Limb (tissue), 2 donors: ENCODE measurements at regions not wholly inside any gene's neighbourhood (a gene's known extent, or its start where the extent isn't known, plus 50 kb on each side); places are given as distances from the start of the nearest gene placed in this dataset.

Experiments used
- DNase-seq, 2 donors: peaks; one replicate each; pipeline ENCODE4 v3.0.0-alpha.2; 2016; ENCODE audit errors: extremely low spot score in 2 of 2

GRCh38 chr12:27382924-27383323 is 50.3 kb downstream of the BMAL2 start:
- DNase-seq, result no peak

DNA sequence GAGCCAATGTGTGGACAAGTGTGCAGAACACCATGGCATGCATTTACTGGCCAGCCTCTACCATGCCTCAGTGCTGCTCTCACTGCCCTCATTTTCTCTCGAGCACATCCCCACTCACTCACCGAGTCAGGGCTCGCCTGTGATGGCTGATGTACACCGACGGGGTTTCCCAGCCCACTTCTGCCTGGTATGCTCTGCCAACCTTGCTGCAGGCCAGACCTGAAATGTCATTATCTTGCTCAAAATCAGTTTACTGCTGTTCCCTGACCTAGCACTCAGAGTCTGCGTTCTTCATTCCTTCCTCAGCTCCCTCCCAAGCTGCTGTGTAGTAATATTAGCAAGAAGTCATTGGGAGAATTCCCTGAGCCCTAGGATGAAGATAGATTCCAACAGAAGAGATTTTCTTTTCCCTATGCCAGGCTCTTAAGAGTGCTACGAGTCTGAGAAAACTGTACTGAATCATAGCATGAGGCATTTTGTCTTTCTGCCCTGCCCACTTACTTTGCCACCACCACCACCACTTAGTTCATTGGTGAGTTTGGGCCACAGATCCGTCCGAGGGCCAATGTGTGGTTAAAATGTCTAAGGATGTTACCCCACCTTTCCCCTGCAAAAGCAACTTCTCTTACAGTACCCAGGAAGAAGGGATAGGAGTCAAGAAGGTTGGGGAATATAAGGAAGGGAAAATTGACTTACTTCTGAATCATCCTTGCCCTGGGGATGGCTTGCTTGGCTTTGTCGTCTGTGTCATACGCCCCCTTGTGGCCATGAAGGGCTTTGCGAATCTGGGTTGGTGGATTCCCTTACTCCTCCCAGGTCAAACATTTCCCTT is 51.0 kb downstream of the BMAL2 start:
- peak; percentile 7 to 53 for DNase-seq

DNA sequence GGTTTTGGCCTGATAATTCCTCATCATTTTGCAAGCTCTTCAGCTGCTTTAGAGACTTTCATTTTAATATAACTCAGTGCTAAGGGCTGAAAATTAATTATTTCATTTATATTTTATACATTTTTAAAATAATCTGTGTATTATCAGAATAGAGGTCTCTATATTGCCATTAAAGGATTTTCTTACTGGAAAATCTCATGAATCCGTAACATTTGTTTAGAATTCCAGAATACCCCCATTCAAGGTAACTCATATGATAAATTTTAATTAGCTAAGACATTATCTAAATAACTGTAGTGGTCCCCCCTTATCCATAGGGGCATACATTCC is 51.6 kb downstream of the BMAL2 start:
- DNase-seq, result no peak

DNA sequence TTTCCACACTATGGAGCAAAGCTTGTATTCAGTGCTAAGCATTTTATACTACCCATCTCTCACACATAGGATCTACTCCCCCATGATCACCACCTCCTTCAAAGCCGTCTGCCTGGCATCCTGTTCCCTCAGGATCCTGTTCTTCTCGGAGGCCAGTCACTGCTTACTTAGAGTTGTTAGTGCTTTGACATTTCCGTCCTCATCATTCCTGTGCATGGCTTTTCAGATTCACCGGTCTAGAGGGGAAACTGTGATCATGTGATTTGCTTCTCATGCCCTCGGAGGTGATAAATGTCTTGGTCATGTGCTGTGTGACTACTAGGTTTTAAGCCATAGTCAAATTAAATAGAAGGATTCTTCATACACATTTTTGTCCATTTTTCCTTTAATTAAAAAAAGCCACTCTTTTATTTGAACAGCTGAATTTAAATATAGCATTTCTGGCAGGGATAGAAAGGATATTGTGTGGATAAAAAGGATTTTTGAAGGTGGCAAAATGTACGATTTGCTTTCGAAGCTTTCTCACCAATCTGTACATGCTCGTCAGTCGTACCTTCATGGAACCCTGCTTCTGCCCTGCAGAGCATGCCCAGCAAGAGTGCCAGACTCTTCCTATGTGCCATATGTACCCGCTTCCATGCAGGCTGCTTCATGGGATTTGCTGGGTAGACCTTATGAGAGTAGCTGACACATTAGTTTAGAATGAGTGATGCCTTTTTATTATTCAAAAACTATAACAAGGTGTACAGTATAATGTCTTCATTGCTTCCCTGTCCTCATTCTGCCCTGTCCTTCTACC is 53.3 kb downstream of the BMAL2 start:
- DNase-seq, result no peak

DNA sequence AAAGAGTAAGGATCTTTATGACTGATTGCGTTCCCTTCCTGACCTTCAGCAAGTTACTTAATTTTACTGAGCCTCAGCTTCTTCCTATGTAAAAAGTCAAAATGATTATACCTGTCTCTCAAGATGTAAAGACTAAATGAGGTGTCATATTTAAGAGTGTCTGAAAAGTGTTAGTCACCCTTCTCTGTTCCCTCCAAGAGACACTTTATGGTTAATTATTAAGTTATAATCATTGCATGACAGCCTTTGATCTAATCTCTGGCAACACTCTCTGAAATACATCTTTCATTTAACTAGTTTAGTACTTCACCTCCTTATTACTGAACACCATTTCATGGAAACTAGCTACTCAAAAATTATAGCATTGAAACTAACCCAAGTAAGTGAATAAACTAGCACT is 54.8 kb downstream of the BMAL2 start:
- no peak for DNase-seq

GRCh38 chr12:27388650-27389049 is 56.0 kb downstream of the BMAL2 start:
- DNase-seq, result no peak

- DNase-seq, result no peak
Observed at GRCh38 chr12:27394676-27395075, 51.9 kb upstream of the SMCO2 start.

GRCh38 chr12:27396216-27396815 is 50.2 kb upstream of the SMCO2 start:
- no peak for DNase-seq
